WERI-Rb-1 (cell line): ENCODE measurements at regions not wholly inside any gene's neighbourhood (a gene's known extent, or its start where the extent isn't known, plus 50 kb on each side); places are given as distances from the start of the nearest gene placed in this dataset.

ENCODE experiments used
- DNase-seq: peaks from one replicate; pipeline ENCODE4 v3.0.0-alpha.2; 2020
- H3K27ac ChIP-seq: fragments of 250-450 bp; sonication (Bioruptor Pico); 2 replicates; pipeline ENCODE4 v1.5.1; 2020; ENCODE audit warnings: mild to moderate bottlenecking, moderate library complexity
- H3K27me3 ChIP-seq: fragments of 250-450 bp; sonication (Bioruptor Pico); 2 replicates; pipeline ENCODE4 v1.5.1; 2021; ENCODE audit warnings: mild to moderate bottlenecking, low read depth, moderate library complexity; ENCODE audit not compliant: insufficient read depth, severe bottlenecking
- H3K36me3 ChIP-seq: fragments of 250-450 bp; sonication (Bioruptor Pico); 2 replicates; pipeline ENCODE4 v1.5.1; 2020; ENCODE audit warnings: mild to moderate bottlenecking, moderate library complexity
- H3K4me3 ChIP-seq: 2 replicates; pipeline ENCODE4 v1.5.1; 2011; ENCODE audit warnings: low read depth, mild to moderate bottlenecking, control low read depth, low read length
- H3K9me3 ChIP-seq: fragments of 250-450 bp; sonication (Bioruptor Pico); 2 replicates; pipeline ENCODE4 v1.5.1; 2021; ENCODE audit warnings: mild to moderate bottlenecking, moderate library complexity; ENCODE audit not compliant: severe bottlenecking
- CTCF ChIP-seq: IDR thresholded peaks from 2 replicates; pipeline ENCODE4 v1.5.1; 2011; ENCODE audit warnings: low read depth, mild to moderate bottlenecking, control low read depth, inconsistent platforms, low read length

GRCh38 chr6:8670792-8671191 is 235.4 kb upstream of the SLC35B3 start:
- no peak for DNase-seq
- H3K27ac ChIP-seq = no peak overlapping the region
- no peaks in the 10 kb centered on the region for H3K36me3 ChIP-seq
- no peaks in the 10 kb centered on the region for H3K27me3 ChIP-seq
- no peak overlapping the region for H3K4me3 ChIP-seq
- no peaks in the 10 kb centered on the region for H3K9me3 ChIP-seq
- TF ChIP-seq CTCF = no peak

DNA sequence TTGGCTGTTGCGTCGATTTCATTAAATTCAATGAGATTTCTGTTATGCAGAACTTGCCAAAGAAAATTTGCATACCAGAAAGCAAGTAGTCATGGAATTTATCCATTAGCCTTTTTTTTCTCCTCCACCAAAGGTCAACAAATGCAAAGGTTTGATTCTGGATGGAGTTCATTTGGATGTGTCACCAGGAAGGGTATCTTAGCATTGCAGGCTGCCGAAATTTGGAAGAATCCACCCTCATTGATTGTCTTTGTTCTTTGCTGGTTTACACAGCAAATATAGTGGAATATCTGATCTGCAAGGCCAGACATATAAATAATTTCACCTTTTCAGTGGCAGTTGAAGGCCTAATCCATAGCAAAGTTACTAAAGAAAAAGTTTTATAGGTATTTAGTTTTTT is 229.4 kb upstream of the SLC35B3 start:
- Histone ChIP-seq H3K4me3 (no peak overlapping the region), H3K27ac (no peak overlapping the region), H3K9me3 (no peaks in the 10 kb centered on the region), H3K36me3 (no peaks in the 10 kb centered on the region), H3K27me3 (peaks cover 11% of the 10 kb centered on the region)
- no peak for TF ChIP-seq CTCF
- no peak for DNase-seq

DNA sequence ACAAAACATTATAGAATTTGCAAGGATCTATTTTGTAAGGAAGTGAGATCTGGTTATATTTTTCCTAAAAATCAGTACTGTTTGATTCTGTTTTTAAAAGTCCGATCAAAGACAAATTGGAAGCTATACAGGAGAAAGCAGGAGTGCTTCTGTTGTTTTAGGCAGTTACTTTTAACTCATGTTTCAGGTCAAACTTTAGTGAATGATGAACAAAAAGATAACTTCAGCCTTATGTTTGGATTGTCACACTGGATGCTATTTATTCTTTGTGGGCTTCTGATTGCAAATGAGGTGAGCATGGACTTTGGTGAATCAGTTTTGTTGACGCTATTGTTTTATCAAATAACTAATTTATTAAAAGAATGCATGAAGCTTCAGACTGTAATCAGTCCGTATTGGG is 228.7 kb upstream of the SLC35B3 start:
- TF ChIP-seq CTCF = no peak
- Histone ChIP-seq H3K9me3 (no peaks in the 10 kb centered on the region), H3K27me3 (peaks cover 11% of the 10 kb centered on the region), H3K4me3 (no peak overlapping the region), H3K36me3 (no peaks in the 10 kb centered on the region), H3K27ac (no peak overlapping the region)
- DNase-seq = no peak

DNA sequence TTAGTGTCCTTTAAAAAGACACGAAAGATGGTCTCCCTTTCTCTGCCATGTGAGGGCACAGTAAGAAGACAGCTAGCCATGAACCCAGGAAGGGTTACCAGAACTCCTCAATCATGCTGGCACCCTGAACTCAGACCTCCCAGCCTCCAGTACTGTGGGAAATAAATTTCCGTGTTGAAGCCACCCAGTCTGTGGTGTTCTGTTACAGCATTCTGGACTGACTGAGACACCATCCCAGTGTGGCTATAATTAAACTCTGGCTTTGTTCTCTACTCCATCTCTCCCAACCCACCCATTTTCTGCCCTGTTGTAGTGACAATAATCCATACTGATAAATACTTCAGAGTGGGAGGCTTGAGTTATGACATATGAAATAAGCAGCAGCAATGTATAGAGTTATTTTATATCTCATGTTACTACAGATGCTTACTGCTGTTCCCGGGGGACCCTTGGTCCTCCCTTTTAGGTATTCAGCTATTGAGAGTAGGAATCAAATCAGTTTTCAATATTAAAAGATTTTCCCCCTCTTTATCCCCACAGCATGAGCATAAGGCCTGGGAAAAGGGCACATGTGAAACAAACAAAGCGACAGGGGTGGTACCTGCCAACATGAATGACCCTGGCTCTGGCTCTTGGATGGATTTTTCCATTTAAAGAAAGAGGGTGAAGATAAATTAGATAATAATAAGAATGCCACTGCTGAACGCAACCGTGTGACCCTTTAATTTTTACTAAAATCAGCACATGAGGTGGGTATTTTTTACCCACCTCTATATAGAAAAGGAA is 224.3 kb upstream of the SLC35B3 start:
- no peak for TF ChIP-seq CTCF
- H3K9me3 ChIP-seq = no peaks in the 10 kb centered on the region
- no peaks in the 10 kb centered on the region for H3K36me3 ChIP-seq
- no peak for DNase-seq
- H3K27ac ChIP-seq = no peak overlapping the region
- peaks cover 13% of the 10 kb centered on the region for H3K27me3 ChIP-seq
- H3K4me3 ChIP-seq = no peak overlapping the region

DNA sequence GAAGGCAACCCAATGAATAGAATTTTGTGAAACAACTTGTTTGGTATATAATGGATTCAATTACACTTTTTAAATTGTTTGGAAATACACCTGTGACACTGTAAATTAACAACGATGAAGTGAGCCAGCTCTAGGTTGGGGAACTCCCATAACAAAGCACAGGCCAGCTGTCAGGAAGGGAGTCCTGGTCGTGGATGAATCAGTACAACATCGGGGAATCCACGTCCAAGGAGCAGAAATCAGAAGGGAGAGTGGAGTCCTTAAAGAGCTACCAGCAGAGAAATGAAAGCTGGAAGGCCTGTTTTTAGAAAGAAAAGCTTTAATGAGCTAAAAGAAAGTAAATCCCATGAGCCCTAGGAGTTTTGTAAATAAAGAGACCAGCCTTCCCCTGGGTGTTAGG is 223.1 kb upstream of the SLC35B3 start:
- no peaks in the 10 kb centered on the region for H3K36me3 ChIP-seq
- H3K9me3 ChIP-seq = no peaks in the 10 kb centered on the region
- H3K27ac ChIP-seq = no peak overlapping the region
- DNase-seq = no peak
- no peak for TF ChIP-seq CTCF
- peaks cover 15% of the 10 kb centered on the region for H3K27me3 ChIP-seq
- no peak overlapping the region for H3K4me3 ChIP-seq

GRCh38 chr6:8657522-8657921 is 222.2 kb upstream of the SLC35B3 start:
- Histone ChIP-seq H3K27ac (no peak overlapping the region), H3K4me3 (no peak overlapping the region), H3K27me3 (peaks cover 15% of the 10 kb centered on the region), H3K36me3 (no peaks in the 10 kb centered on the region), H3K9me3 (no peaks in the 10 kb centered on the region)
- TF ChIP-seq CTCF = no peak
- no peak for DNase-seq
